Esophagus muscularis mucosa (tissue), 3 donors: ENCODE measurements at regions not wholly inside any gene's neighbourhood (a gene's known extent, or its start where the extent isn't known, plus 50 kb on each side); places are given as distances from the start of the nearest gene placed in this dataset.

Source experiments
- CTCF ChIP-seq, 3 experiments: fragments of 200-600 bp in 2 of 3; fragments of 450-650 bp in 1 of 3; sonication (generic) in 2 of 3; IDR thresholded peaks; one replicate each; pipeline ENCODE4 v1.5.1; 2017 to 2019; ENCODE audit warnings: antibody characterized with exemption in 3 of 3, mild to moderate bottlenecking in 2 of 3, moderate library complexity in 1 of 3
- POLR2A ChIP-seq: fragments of 450-650 bp; IDR thresholded peaks from one replicate; pipeline ENCODE4 v1.6.1; 2017; ENCODE audit warnings: antibody characterized with exemption, moderate library complexity, mild to moderate bottlenecking, low read depth
- POLR2AphosphoS5 ChIP-seq, 2 donors: sonication (generic); formaldehyde crosslinking; IDR thresholded peaks; one replicate each; pipeline ENCODE4 v1.6.1; 2017; ENCODE audit warnings: antibody characterized with exemption in 2 of 2

GRCh38 chr21:39040494-39041110 lies 142.6 kb downstream of the PSMG1 start:
- TF ChIP-seq CTCF (IDR thresholded peaks at IDR 0.05) (no peak), POLR2A (no peak), POLR2AphosphoS5 (IDR thresholded peaks at IDR 0.05) (no peak)
